Nephron progenitor cell (in vitro differentiated cells): ENCODE measurements at regions not wholly inside any gene's neighbourhood (a gene's known extent, or its start where the extent isn't known, plus 50 kb on each side); places are given as distances from the start of the nearest gene placed in this dataset.

Experiments
- DNase-seq: peaks from one replicate; pipeline ENCODE4 v3.0.0; 2021
- H3K27ac Mint-ChIP-seq: 2 replicates; pipeline ENCODE4 v1.8.0; 2021; ENCODE audit warnings: mild to moderate bottlenecking, moderate library complexity, mixed read lengths
- H3K27me3 Mint-ChIP-seq: 2 replicates; pipeline ENCODE4 v1.8.0; 2021; ENCODE audit warnings: mild to moderate bottlenecking, low read depth, mixed read lengths; ENCODE audit not compliant: poor library complexity
- H3K36me3 Mint-ChIP-seq: 2 replicates; pipeline ENCODE4 v1.8.0; 2021; ENCODE audit warnings: low read depth, mixed read lengths
- H3K4me1 Mint-ChIP-seq: 2 replicates; pipeline ENCODE4 v1.8.0; 2021; ENCODE audit warnings: mixed read lengths
- H3K4me3 Mint-ChIP-seq: 2 replicates; pipeline ENCODE4 v1.8.0; 2021; ENCODE audit warnings: mild to moderate bottlenecking, moderate library complexity, mixed read lengths
- H3K9me3 Mint-ChIP-seq: 2 replicates; pipeline ENCODE4 v1.8.0; 2021; ENCODE audit warnings: mild to moderate bottlenecking, moderate library complexity, mixed read lengths
- TF ChIP-seq, protein P1 (sequence below): fragments of 200-600 bp; sonication (generic); IDR thresholded peaks from 2 replicates; pipeline ENCODE4 v1.5.0; 2021; ENCODE audit warnings: antibody characterized with exemption

DNA sequence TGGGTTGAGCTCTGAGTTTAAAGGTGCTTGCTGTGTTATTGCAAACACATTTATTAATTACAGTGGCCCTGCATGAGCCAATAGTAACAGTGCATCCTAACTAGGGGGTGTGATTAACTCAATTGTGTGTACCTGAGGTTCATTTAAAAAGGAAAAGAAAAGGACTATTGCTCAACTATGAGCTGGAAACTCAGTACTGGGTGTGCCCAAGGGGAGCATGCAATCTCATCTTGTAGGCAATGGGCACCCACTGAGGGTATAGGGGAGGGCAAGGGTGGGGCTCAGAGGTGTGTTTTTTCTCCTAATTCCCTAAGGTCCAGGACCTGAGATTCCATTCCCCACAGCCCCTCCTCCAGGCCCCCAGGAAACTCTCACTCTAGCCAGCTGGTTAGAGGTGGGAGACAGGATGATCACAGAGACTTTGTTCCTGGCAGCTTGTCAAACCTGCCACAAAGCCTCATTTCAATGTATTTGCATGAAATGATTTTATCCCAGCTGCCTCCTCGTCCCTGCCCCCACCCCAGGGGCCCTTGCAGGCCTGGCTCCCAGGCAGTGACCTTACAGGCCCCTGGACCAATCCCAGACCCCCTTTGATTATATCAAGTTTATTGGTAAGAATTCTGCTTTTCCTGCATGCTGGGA lies 220.7 kb downstream of the TBC1D2B start:
- H3K4me1 Mint-ChIP-seq = peaks cover 69% of the 10 kb centered on the region
- TF ChIP-seq, protein P1, sequence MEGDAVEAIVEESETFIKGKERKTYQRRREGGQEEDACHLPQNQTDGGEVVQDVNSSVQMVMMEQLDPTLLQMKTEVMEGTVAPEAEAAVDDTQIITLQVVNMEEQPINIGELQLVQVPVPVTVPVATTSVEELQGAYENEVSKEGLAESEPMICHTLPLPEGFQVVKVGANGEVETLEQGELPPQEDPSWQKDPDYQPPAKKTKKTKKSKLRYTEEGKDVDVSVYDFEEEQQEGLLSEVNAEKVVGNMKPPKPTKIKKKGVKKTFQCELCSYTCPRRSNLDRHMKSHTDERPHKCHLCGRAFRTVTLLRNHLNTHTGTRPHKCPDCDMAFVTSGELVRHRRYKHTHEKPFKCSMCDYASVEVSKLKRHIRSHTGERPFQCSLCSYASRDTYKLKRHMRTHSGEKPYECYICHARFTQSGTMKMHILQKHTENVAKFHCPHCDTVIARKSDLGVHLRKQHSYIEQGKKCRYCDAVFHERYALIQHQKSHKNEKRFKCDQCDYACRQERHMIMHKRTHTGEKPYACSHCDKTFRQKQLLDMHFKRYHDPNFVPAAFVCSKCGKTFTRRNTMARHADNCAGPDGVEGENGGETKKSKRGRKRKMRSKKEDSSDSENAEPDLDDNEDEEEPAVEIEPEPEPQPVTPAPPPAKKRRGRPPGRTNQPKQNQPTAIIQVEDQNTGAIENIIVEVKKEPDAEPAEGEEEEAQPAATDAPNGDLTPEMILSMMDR = no peak
- H3K4me3 Mint-ChIP-seq = no peak overlapping the region
- no peaks in the 10 kb centered on the region for H3K36me3 Mint-ChIP-seq
- H3K27me3 Mint-ChIP-seq = peaks cover 19% of the 10 kb centered on the region
- no peak overlapping the region for H3K27ac Mint-ChIP-seq
- H3K9me3 Mint-ChIP-seq = no peaks in the 10 kb centered on the region
- DNase-seq = no peak

DNA sequence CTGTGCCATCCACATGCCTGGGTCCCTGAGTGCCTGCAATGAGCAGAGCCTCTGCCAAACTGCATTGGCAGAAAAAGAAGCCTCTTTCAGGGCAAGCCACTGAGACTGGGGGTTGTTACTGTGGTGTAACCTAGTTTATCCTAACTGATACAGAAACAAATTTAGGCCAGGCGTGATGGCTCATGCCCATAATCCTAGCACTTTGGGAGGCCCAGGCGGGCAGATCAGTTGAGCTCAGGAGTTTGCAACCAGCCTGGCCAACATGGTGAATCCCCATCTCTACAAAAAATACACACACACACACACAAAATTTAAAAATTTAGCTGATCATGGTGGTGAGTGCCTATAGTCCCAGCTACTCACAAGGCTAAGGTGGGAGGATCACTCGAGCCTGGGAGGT lies 221.6 kb downstream of the TBC1D2B start:
- Mint-ChIP-seq H3K36me3 (no peaks in the 10 kb centered on the region), H3K4me1 (peaks cover 70% of the 10 kb centered on the region), H3K27ac (no peak overlapping the region), H3K27me3 (peaks cover 13% of the 10 kb centered on the region), H3K9me3 (peaks cover 9% of the 10 kb centered on the region), H3K4me3 (no peak overlapping the region)
- no peak for DNase-seq
- TF ChIP-seq, protein P1 = no peak

DNA sequence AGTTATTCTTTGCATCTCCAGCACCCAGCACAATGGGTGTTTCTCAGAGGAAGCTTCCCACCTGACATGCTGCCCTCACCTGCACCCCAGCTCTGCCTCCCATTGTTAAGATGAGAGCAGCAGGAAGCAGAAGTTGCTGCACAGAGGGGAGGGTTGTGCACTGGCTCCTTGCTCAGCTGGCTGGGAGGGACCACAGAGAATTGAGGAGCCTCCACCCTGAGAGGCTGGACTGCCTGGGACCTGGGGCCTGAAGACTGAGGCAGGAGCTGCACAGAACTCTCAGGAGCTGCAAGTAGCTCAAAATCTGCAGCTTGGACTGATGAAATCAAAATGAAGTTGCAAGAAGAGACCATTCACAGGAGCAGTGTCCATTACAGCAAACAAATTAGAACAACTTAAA lies 222.3 kb upstream of the LINGO1 start:
- H3K4me3 Mint-ChIP-seq = no peak overlapping the region
- peaks cover 16% of the 10 kb centered on the region for H3K9me3 Mint-ChIP-seq
- H3K27ac Mint-ChIP-seq = no peak overlapping the region
- no peak for DNase-seq
- peaks cover 11% of the 10 kb centered on the region for H3K27me3 Mint-ChIP-seq
- peaks cover 2% of the 10 kb centered on the region for H3K36me3 Mint-ChIP-seq
- TF ChIP-seq, protein P1 = no peak
- peaks cover 69% of the 10 kb centered on the region for H3K4me1 Mint-ChIP-seq

DNA sequence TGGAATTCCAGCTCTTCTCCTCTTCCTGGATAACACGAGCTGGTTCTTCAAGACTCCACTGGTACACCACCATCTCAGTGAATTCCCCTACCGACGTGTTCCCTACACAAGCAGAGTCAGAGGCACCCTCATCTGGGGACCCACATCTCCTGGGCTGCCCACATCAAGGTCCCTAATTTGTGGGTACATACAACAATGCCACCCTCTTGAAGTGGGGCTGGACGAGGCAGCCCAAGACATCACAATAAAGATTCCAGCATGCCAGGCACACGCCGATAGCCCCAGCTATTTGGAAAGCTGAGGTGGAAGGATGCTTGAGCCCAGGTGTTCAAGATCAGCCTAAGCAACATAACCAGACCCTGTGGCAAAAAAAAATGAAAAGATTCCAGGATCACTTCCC lies 221.2 kb upstream of the LINGO1 start:
- Mint-ChIP-seq H3K4me1 (peaks cover 59% of the 10 kb centered on the region), H3K36me3 (peaks cover 7% of the 10 kb centered on the region), H3K9me3 (peaks cover 22% of the 10 kb centered on the region), H3K4me3 (no peak overlapping the region), H3K27ac (no peak overlapping the region), H3K27me3 (peaks cover 11% of the 10 kb centered on the region)
- TF ChIP-seq, protein P1 = no peak
- no peak for DNase-seq

DNA sequence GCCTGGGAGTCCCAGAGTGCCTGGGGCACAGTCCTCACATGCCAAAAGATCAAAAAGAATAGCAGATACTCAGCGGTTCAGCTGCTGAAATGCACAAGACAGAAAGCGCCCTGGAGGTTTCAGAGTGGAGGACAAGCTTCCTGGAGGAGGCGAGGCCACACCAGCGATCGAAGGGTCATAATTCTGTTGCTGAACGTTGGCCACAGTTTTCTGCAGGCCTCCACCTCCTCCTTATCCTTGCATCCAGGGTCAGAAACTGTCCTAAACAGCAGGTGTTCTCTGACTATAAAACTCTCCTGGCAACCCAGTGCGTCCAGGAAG lies 220.3 kb upstream of the LINGO1 start:
- peaks cover 30% of the 10 kb centered on the region for H3K9me3 Mint-ChIP-seq
- TF ChIP-seq, protein P1 = no peak
- no peak overlapping the region for H3K4me3 Mint-ChIP-seq
- peak overlapping the region; percentile 31 for H3K27ac Mint-ChIP-seq
- peaks cover 11% of the 10 kb centered on the region for H3K27me3 Mint-ChIP-seq
- H3K4me1 Mint-ChIP-seq = peaks cover 51% of the 10 kb centered on the region
- H3K36me3 Mint-ChIP-seq = peaks cover 10% of the 10 kb centered on the region
- DNase-seq = no peak

DNA sequence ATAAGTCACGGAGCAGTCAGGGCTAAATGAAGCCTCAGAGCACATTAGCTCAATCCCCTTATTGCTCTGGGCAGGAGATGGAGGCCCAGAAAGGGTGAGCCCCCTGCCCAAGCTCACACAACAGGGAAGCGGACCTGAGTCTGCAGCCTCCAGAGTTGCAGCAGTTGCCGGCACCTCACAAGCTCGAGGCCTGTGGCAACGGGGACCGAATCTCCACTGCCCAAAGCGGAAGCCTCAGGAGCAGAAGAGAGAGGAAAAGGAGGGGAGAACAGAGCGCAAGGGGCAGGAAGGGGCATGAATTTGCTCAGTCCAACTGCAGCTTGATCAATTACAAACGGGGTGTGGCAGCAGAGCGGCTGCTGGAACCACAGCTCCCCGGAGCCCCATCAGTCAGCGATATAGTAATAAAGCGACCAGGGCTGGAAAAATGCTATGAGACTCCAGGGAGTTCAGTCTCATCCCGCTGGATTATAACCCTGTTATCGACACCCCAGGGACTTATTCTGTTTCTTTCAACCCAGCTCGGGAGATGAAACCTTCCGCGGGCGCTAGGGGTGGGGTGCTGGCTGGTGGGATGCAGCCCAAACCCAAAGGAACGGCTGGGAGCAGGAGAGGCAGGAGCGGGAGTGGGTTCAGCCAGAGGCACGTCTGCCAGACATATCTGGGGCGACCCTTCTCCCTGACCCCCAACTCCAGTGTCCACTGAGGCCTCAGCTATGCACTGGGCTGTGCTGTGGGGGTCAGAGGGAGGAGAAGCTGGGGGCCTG lies 219.7 kb upstream of the LINGO1 start:
- H3K27me3 Mint-ChIP-seq = peaks cover 11% of the 10 kb centered on the region
- H3K36me3 Mint-ChIP-seq = peaks cover 12% of the 10 kb centered on the region
- H3K9me3 Mint-ChIP-seq = peaks cover 34% of the 10 kb centered on the region
- H3K4me1 Mint-ChIP-seq = peaks cover 48% of the 10 kb centered on the region
- H3K27ac Mint-ChIP-seq = peak overlapping the region; percentile 92
- peak overlapping the region; percentile 37 for H3K4me3 Mint-ChIP-seq
- no peak for DNase-seq
- TF ChIP-seq, protein P1 = no peak
